ENCODE measurements at regions not wholly inside any gene's neighbourhood (a gene's known extent, or its start where the extent isn't known, plus 50 kb on each side); places are given as distances from the start of the nearest gene placed in this dataset.

GRCh38 chr1:213572912-213573647 lies 414.7 kb upstream of the PROX1 start:
- Histone ChIP-seq H3K18ac (ENCODE audit: low read length) (no peak overlapping the region), H3K56ac (ENCODE audit: low read length) (no peak overlapping the region), H2BK5ac (ENCODE audit: low read length) (no peak overlapping the region), H4K5ac (ENCODE audit: low read length) (no peak overlapping the region), H3K4me3 (ENCODE audit: low read length) (no peak overlapping the region), H3K23ac (ENCODE audit: low read length) (no peak overlapping the region), H3K79me2 (ENCODE audit: control insufficient read depth, insufficient read depth, low read length) (no peaks in the 10 kb centered on the region), H2AK5ac (ENCODE audit: low read length) (no peak overlapping the region), H2BK15ac (replicated peaks; ENCODE audit: low read depth) (no peak overlapping the region), H3K27me3 (ENCODE audit: insufficient read depth, low read length, poor library complexity) (no peaks in the 10 kb centered on the region), H3K4me1 (ENCODE audit: control insufficient read depth, low read depth, low read length) (no peaks in the 10 kb centered on the region), H3K36me3 (ENCODE audit: control insufficient read depth, insufficient read depth, low read length) (no peaks in the 10 kb centered on the region), H3K27ac (ENCODE audit: low read depth, low read length) (no peak overlapping the region), H4K8ac (ENCODE audit: low read depth, low read length) (no peak overlapping the region), H2BK120ac (ENCODE audit: low read depth, low read length) (no peak overlapping the region), H3K79me1 (ENCODE audit: low read length) (no peaks in the 10 kb centered on the region), H3K9ac (ENCODE audit: low read length) (no peak overlapping the region), H3K4ac (ENCODE audit: low read depth, low read length) (no peak overlapping the region), H3K4me2 (ENCODE audit: low read length) (no peak overlapping the region)
- no CpG with 5 or more reads among the region's 3 CpGs for WGBS (ENCODE audit: extremely low coverage, insufficient coverage, low lambda C conversion rate)
- DNase-seq, result no peak

- no CpG with 5 or more reads among the region's 2 CpGs for WGBS (ENCODE audit: extremely low coverage, insufficient coverage, low lambda C conversion rate)
- Histone ChIP-seq H2BK5ac (ENCODE audit: low read length) (no peak overlapping the region), H3K36me3 (ENCODE audit: control insufficient read depth, insufficient read depth, low read length) (no peaks in the 10 kb centered on the region), H2BK120ac (ENCODE audit: low read depth, low read length) (no peak overlapping the region), H3K4me3 (ENCODE audit: low read length) (no peak overlapping the region), H2AK5ac (ENCODE audit: low read length) (no peak overlapping the region), H3K4me1 (ENCODE audit: control insufficient read depth, low read depth, low read length) (no peaks in the 10 kb centered on the region), H3K79me1 (ENCODE audit: low read length) (no peaks in the 10 kb centered on the region), H4K5ac (ENCODE audit: low read length) (no peak overlapping the region), H3K27me3 (ENCODE audit: insufficient read depth, low read length, poor library complexity) (no peaks in the 10 kb centered on the region), H2BK15ac (replicated peaks; ENCODE audit: low read depth) (no peak overlapping the region), H3K18ac (ENCODE audit: low read length) (no peak overlapping the region), H3K56ac (ENCODE audit: low read length) (no peak overlapping the region), H3K4ac (ENCODE audit: low read depth, low read length) (no peak overlapping the region), H4K8ac (ENCODE audit: low read depth, low read length) (no peak overlapping the region), H3K9ac (ENCODE audit: low read length) (no peak overlapping the region), H3K79me2 (ENCODE audit: control insufficient read depth, insufficient read depth, low read length) (no peaks in the 10 kb centered on the region), H3K23ac (ENCODE audit: low read length) (no peak overlapping the region), H3K27ac (ENCODE audit: low read depth, low read length) (no peak overlapping the region), H3K4me2 (ENCODE audit: low read length) (no peak overlapping the region)
- no peak for DNase-seq
Measured at GRCh38 chr1:213573648-213574009, 414.1 kb upstream of the PROX1 start.

- no peak overlapping the region for H3K4me3 ChIP-seq (ENCODE audit: low read length)
- H4K5ac ChIP-seq (ENCODE audit: low read length), result no peak overlapping the region
- no peak overlapping the region for H2BK15ac ChIP-seq (replicated peaks; ENCODE audit: low read depth)
- H3K23ac ChIP-seq (ENCODE audit: low read length), result no peak overlapping the region
- no peaks in the 10 kb centered on the region for H3K27me3 ChIP-seq (ENCODE audit: insufficient read depth, low read length, poor library complexity)
- H3K36me3 ChIP-seq (ENCODE audit: control insufficient read depth, insufficient read depth, low read length), result no peaks in the 10 kb centered on the region
- no peak overlapping the region for H3K56ac ChIP-seq (ENCODE audit: low read length)
- no peak overlapping the region for H4K8ac ChIP-seq (ENCODE audit: low read depth, low read length)
- no peak overlapping the region for H2AK5ac ChIP-seq (ENCODE audit: low read length)
- no peak overlapping the region for H3K4me2 ChIP-seq (ENCODE audit: low read length)
- no peak overlapping the region for H2BK120ac ChIP-seq (ENCODE audit: low read depth, low read length)
- no peak overlapping the region for H3K9ac ChIP-seq (ENCODE audit: low read length)
- no peak for DNase-seq
- no peaks in the 10 kb centered on the region for H3K4me1 ChIP-seq (ENCODE audit: control insufficient read depth, low read depth, low read length)
- H2BK5ac ChIP-seq (ENCODE audit: low read length), result no peak overlapping the region
- no CpG with 5 or more reads among the region's 6 CpGs for WGBS (ENCODE audit: extremely low coverage, insufficient coverage, low lambda C conversion rate)
- no peaks in the 10 kb centered on the region for H3K79me1 ChIP-seq (ENCODE audit: low read length)
- no peak overlapping the region for H3K27ac ChIP-seq (ENCODE audit: low read depth, low read length)
- H3K18ac ChIP-seq (ENCODE audit: low read length), result no peak overlapping the region
- H3K79me2 ChIP-seq (ENCODE audit: control insufficient read depth, insufficient read depth, low read length), result no peaks in the 10 kb centered on the region
- no peak overlapping the region for H3K4ac ChIP-seq (ENCODE audit: low read depth, low read length)
Measured at GRCh38 chr1:213582976-213583567, 404.7 kb upstream of the PROX1 start.

GRCh38 chr1:213584272-213584671 lies 403.5 kb upstream of the PROX1 start:
- Histone ChIP-seq H3K4me2 (ENCODE audit: low read length) (no peak overlapping the region), H2AK5ac (ENCODE audit: low read length) (no peak overlapping the region), H3K27ac (ENCODE audit: low read depth, low read length) (no peak overlapping the region), H3K27me3 (ENCODE audit: insufficient read depth, low read length, poor library complexity) (no peaks in the 10 kb centered on the region), H4K8ac (ENCODE audit: low read depth, low read length) (no peak overlapping the region), H3K4me3 (ENCODE audit: low read length) (no peak overlapping the region), H3K18ac (ENCODE audit: low read length) (no peak overlapping the region), H3K56ac (ENCODE audit: low read length) (no peak overlapping the region), H3K36me3 (ENCODE audit: control insufficient read depth, insufficient read depth, low read length) (no peaks in the 10 kb centered on the region), H3K9ac (ENCODE audit: low read length) (no peak overlapping the region), H4K5ac (ENCODE audit: low read length) (no peak overlapping the region), H2BK5ac (ENCODE audit: low read length) (no peak overlapping the region), H3K23ac (ENCODE audit: low read length) (no peak overlapping the region), H3K79me2 (ENCODE audit: control insufficient read depth, insufficient read depth, low read length) (no peaks in the 10 kb centered on the region), H3K4ac (ENCODE audit: low read depth, low read length) (no peak overlapping the region), H3K79me1 (ENCODE audit: low read length) (no peaks in the 10 kb centered on the region), H3K4me1 (ENCODE audit: control insufficient read depth, low read depth, low read length) (no peaks in the 10 kb centered on the region), H2BK120ac (ENCODE audit: low read depth, low read length) (no peak overlapping the region), H2BK15ac (replicated peaks; ENCODE audit: low read depth) (no peak overlapping the region)
- WGBS (ENCODE audit: extremely low coverage, insufficient coverage, low lambda C conversion rate), result no CpG with 5 or more reads among the region's 2 CpGs
- no peak for DNase-seq

- H3K27ac ChIP-seq (ENCODE audit: low read depth, low read length), result no peak overlapping the region
- no peak overlapping the region for H4K5ac ChIP-seq (ENCODE audit: low read length)
- no peak overlapping the region for H2BK5ac ChIP-seq (ENCODE audit: low read length)
- no peaks in the 10 kb centered on the region for H3K79me2 ChIP-seq (ENCODE audit: control insufficient read depth, insufficient read depth, low read length)
- no peaks in the 10 kb centered on the region for H3K79me1 ChIP-seq (ENCODE audit: low read length)
- H2BK120ac ChIP-seq (ENCODE audit: low read depth, low read length), result no peak overlapping the region
- no peaks in the 10 kb centered on the region for H3K27me3 ChIP-seq (ENCODE audit: insufficient read depth, low read length, poor library complexity)
- no peak overlapping the region for H3K56ac ChIP-seq (ENCODE audit: low read length)
- H3K4ac ChIP-seq (ENCODE audit: low read depth, low read length), result no peak overlapping the region
- WGBS (ENCODE audit: extremely low coverage, insufficient coverage, low lambda C conversion rate), result no CpG with 5 or more reads among the region's 2 CpGs
- H3K4me1 ChIP-seq (ENCODE audit: control insufficient read depth, low read depth, low read length), result no peaks in the 10 kb centered on the region
- no peak overlapping the region for H3K9ac ChIP-seq (ENCODE audit: low read length)
- no peak overlapping the region for H2BK15ac ChIP-seq (replicated peaks; ENCODE audit: low read depth)
- no peak overlapping the region for H3K4me2 ChIP-seq (ENCODE audit: low read length)
- H3K4me3 ChIP-seq (ENCODE audit: low read length), result no peak overlapping the region
- H2AK5ac ChIP-seq (ENCODE audit: low read length), result no peak overlapping the region
- H3K23ac ChIP-seq (ENCODE audit: low read length), result no peak overlapping the region
- peak; percentile 17 for DNase-seq
- no peak overlapping the region for H4K8ac ChIP-seq (ENCODE audit: low read depth, low read length)
- no peaks in the 10 kb centered on the region for H3K36me3 ChIP-seq (ENCODE audit: control insufficient read depth, insufficient read depth, low read length)
- no peak overlapping the region for H3K18ac ChIP-seq (ENCODE audit: low read length)
Measured at GRCh38 chr1:213585402-213585801, 402.4 kb upstream of the PROX1 start.

Measured in mesendoderm (in vitro differentiated cells).